ENCODE measurements at regions not wholly inside any gene's neighbourhood (a gene's known extent, or its start where the extent isn't known, plus 50 kb on each side); places are given as distances from the start of the nearest gene placed in this dataset.

DNA sequence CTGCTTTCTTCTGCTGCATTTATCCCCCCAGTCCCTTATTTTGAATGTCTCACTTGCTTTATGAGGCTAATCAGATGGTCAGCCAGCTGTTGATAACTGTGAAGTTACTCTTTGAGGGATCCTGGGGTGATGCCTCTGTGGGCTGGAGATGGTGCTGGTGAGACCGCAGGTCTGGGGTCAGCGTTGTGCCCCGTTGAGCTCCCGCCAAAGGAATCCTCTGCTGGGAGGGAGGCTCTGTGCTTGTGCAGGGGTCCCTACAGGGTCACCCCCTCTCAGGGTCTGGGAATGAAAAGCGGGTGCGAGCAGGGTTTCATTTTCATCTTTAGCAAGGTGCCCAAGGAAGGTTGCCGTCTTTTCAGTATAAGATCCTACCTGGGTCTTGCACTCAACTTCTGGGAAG lies 161.2 kb upstream of the RTL1 start:
- H3K36me3 ChIP-seq = no peaks in the 10 kb centered on the region
- intact Hi-C loops (cut with DNase I) = no loop called here
- no peaks in the 10 kb centered on the region for H3K9me3 ChIP-seq
- no peaks in the 10 kb centered on the region for H3K4me1 ChIP-seq
- H3K27me3 ChIP-seq = no peaks in the 10 kb centered on the region
- no peak overlapping the region for H3K4me3 ChIP-seq
- no peak for DNase-seq (ENCODE audit: extremely low spot score in 2 of 2)
- no peak overlapping the region for H3K27ac ChIP-seq
- TF ChIP-seq, protein P1, sequence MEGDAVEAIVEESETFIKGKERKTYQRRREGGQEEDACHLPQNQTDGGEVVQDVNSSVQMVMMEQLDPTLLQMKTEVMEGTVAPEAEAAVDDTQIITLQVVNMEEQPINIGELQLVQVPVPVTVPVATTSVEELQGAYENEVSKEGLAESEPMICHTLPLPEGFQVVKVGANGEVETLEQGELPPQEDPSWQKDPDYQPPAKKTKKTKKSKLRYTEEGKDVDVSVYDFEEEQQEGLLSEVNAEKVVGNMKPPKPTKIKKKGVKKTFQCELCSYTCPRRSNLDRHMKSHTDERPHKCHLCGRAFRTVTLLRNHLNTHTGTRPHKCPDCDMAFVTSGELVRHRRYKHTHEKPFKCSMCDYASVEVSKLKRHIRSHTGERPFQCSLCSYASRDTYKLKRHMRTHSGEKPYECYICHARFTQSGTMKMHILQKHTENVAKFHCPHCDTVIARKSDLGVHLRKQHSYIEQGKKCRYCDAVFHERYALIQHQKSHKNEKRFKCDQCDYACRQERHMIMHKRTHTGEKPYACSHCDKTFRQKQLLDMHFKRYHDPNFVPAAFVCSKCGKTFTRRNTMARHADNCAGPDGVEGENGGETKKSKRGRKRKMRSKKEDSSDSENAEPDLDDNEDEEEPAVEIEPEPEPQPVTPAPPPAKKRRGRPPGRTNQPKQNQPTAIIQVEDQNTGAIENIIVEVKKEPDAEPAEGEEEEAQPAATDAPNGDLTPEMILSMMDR (IDR thresholded peaks at IDR 0.05) = no peak
- TF ChIP-seq POLR2AphosphoS5 (IDR thresholded peaks at IDR 0.05; ENCODE audit: insufficient read depth in 1 of 2, low read depth in 1 of 2) (no peak), POLR2A (IDR thresholded peaks at IDR 0.05) (no peak)

DNA sequence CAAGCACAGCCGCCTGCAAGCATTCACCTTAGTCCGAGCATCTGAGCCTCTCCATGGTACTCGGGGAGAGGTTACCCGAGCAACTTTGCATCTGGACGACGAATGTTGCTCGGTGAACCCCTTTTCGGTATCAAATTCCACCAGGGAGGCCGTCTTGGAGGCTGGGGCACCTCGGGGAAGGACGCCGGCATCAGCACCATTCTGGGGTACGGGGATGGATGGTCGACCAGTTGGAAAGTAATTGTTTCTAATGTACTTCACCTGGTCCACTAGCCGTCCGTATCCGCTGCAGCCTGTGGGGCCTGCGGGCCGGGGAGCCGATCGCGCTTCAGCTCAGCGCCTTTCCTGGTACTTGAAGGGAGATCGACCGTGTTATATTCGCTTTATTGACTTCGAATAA lies 161.7 kb upstream of the RTL1 start:
- intact Hi-C loops (cut with DNase I) = no loop called here

DNA sequence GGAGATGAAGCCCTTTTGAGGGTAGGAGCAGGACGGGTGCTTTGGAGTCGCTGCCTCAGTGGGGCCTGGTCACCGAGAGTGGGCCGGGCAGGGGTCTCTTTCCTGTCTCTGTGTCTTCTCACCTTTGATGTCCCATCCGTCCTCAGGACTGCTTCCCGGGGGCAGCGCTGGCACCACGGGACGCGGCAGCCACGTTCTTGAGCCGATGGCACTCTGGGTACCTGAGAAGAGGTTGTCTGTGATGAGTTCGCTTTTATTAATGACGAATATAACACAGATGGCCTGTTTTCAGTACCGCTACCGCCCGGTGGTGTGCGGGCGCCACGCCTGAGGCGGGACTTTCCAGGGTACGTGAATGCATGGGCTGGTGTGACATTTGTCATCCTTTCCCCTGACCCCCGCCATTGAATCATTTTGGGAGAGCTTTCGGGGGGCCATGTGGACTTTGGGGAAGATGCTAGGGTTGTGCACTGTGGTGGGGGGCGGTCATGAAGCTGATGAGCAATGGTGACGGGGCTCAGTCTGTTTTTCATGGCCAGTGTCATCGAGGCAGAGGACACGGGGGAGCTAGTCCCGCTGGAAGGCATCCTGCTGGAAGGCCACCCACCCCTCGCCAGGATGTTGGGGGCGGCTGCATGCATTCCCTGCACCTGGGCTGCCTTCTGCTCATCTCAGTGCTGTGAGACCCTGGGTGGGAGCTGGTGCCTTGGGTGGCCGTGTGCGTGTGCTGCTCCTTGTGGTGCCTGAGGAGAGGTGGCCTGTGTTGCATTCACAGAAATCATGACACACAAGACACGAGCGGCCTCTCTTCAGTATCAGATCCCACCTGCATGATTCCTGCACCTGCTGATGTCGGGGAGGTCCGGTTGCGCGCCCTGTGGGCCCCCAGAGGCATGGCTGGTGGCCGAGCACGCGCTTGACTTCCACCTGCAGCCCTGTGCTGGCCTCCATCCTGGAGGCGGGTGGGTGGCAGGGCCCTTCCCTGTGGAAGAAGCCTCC lies 162.5 kb upstream of the RTL1 start:
- H3K27ac ChIP-seq = no peak overlapping the region
- no peak for DNase-seq (ENCODE audit: extremely low spot score in 2 of 2)
- H3K36me3 ChIP-seq = no peaks in the 10 kb centered on the region
- intact Hi-C loops (cut with DNase I) = no loop called here
- no peaks in the 10 kb centered on the region for H3K27me3 ChIP-seq
- no peak overlapping the region for H3K4me3 ChIP-seq
- no peak for TF ChIP-seq POLR2A (IDR thresholded peaks at IDR 0.05)
- no peak for TF ChIP-seq POLR2AphosphoS5 (IDR thresholded peaks at IDR 0.05; ENCODE audit: insufficient read depth in 1 of 2, low read depth in 1 of 2)
- TF ChIP-seq, protein P1 (IDR thresholded peaks at IDR 0.05) = no peak
- H3K9me3 ChIP-seq = no peaks in the 10 kb centered on the region
- no peaks in the 10 kb centered on the region for H3K4me1 ChIP-seq

More for the DNA sequence above, 161.7 kb upstream of the RTL1 start:
- no peaks in the 10 kb centered on the region for H3K36me3 ChIP-seq
- H3K27ac ChIP-seq = no peak overlapping the region
- no peaks in the 10 kb centered on the region for H3K9me3 ChIP-seq
- no peak for DNase-seq (ENCODE audit: extremely low spot score in 2 of 2)
- no peak overlapping the region for H3K4me3 ChIP-seq
- TF ChIP-seq POLR2AphosphoS5 (IDR thresholded peaks at IDR 0.05; ENCODE audit: insufficient read depth in 1 of 2, low read depth in 1 of 2) (no peak), POLR2A (IDR thresholded peaks at IDR 0.05) (no peak)
- TF ChIP-seq, protein P1 (IDR thresholded peaks at IDR 0.05) = no peak
- no peaks in the 10 kb centered on the region for H3K27me3 ChIP-seq
- H3K4me1 ChIP-seq = no peaks in the 10 kb centered on the region

DNA sequence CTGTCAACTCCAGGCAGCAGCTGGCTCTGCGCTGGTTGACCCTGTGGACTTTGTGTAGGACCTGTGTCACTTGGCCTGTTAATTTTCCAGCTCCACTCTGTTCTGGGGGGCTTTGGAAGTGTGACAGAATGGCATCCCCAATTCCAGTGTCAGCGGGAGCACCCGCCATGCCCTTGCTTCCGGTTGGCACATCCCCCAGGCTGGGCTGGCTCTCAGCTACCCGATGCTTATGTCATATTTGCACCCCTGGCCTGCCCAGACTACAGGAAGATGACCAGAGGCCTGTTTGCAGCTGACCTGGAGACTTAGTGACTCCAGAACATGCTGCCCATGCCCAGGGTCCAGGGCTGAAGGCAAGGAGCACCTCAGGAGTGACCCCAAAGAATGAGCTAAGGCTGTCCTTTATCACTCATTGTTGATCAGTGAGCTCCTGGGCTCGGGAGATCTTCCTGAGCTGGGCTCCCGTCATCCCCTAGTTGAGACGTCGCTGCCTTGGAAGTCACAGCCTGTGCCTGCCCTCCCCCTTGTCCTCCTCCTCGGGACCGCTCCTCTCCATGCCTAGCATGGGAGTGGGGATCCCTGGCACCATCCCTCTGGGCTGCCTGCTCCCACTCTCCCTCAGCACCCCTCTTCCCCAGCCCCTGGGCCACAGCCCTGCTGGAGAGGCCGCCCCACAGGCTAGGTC lies 163.4 kb upstream of the RTL1 start:
- Histone ChIP-seq H3K4me3 (no peak overlapping the region), H3K27me3 (no peaks in the 10 kb centered on the region), H3K4me1 (no peaks in the 10 kb centered on the region), H3K27ac (no peak overlapping the region), H3K36me3 (no peaks in the 10 kb centered on the region), H3K9me3 (no peaks in the 10 kb centered on the region)
- DNase-seq (ENCODE audit: extremely low spot score in 2 of 2) = no peak
- no peak for TF ChIP-seq POLR2AphosphoS5 (IDR thresholded peaks at IDR 0.05; ENCODE audit: insufficient read depth in 1 of 2, low read depth in 1 of 2)
- no peak for TF ChIP-seq POLR2A (IDR thresholded peaks at IDR 0.05)
- TF ChIP-seq, protein P1 (IDR thresholded peaks at IDR 0.05) = no peak
- intact Hi-C loops (cut with DNase I) = no loop called here

Data from vagina (tissue), 2 donors.